ENCODE measurements at regions not wholly inside any gene's neighbourhood (a gene's known extent, or its start where the extent isn't known, plus 50 kb on each side); places are given as distances from the start of the nearest gene placed in this dataset.

DNA sequence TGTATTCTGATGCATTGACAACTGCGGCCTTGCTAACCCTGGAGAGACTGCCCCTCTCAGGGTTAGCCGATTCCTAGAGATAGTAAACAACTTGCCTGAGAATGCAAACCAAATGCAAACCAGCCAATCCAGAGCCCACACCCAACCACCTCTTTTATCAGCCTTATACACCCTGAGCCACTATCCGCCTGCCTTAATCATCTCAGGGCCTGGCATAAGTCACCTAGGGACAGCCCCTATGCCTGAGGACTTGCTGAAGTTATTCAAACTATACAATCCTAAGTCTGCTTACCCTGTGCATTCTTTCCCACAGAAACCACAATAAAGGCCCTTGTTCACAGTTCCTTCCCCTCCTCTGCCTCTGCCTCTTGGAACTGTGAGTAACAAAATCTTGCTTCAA is 177.2 kb downstream of the KCNA5 start:
- TF ChIP-seq CTCF (IDR thresholded peaks at IDR 0.05), result no peak
- TF ChIP-seq ZFX (IDR thresholded peaks at IDR 0.05; ENCODE audit: borderline replicate concordance), result no peak
